AG04449 (cell line): ENCODE measurements at regions not wholly inside any gene's neighbourhood (a gene's known extent, or its start where the extent isn't known, plus 50 kb on each side); places are given as distances from the start of the nearest gene placed in this dataset.

Experiments used
- CTCF ChIA-PET: fragments of 350-600 bp; formaldehyde crosslinking; extraction: SDS; loops from one replicate; lab custom pipeline; 2021; ENCODE audit warnings: antibody characterized with exemption; lab: Yijun Ruan, JAX
- POLR2A ChIA-PET: fragments of 400-600, 350-600 bp; formaldehyde crosslinking; extraction: SDS; loops from one replicate; lab custom pipeline; 2020; ENCODE audit warnings: antibody characterized with exemption, inconsistent platforms; lab: Yijun Ruan, JAX
- DNase-seq: peaks from one replicate; pipeline ENCODE4 v3.0.0-alpha.2; 2010; ENCODE audit warnings: low read depth, low spot score
- H3K4me3 ChIP-seq: 2 replicates; pipeline ENCODE4 v1.5.1; 2011; ENCODE audit warnings: low read depth, mild to moderate bottlenecking, control low read depth, low read length
- TF ChIP-seq, protein P1 (sequence below): IDR thresholded peaks from one replicate; pipeline ENCODE4 v1.5.1; 2011; ENCODE audit warnings: mild to moderate bottlenecking, moderate library complexity, low read length, control low read depth, inconsistent platforms; ENCODE audit not compliant: insufficient read depth; ENCODE audit errors: missing control alignments

DNA sequence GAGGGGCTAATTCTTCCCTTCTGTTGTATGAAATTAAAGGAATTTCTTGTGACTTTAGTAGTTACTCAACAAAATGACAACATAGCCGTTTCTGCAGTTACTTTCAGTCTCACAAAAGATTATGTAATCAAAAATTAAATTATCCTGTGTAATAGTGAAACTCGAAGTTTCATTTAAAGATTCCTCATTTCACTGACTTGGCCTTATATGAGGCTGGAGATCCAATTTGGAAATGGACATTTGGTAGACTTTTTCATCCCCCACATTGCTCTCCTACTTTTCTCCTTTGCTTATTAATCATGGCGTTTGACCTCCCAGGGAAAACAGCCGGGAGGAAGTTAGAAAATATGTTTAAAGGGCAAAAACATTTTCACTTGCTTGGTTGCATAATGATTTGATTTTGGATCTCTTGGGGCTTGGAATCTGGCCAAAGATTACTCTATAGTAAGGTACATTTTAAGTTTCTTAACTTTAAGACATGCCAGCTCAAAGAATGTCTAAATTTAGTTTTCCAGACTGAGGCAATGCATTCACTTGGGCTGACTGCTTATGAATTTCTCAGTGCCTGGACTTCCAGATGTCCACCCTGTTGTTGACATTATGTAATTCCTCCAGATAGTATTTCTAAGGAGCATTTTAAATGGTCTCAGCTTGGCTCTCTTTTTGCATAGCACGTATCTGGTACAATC is 1364.9 kb upstream of the MIR17HG start:
- ChIA-PET POLR2A (no interaction called here), CTCF (no interaction called here)
- TF ChIP-seq, protein P1, sequence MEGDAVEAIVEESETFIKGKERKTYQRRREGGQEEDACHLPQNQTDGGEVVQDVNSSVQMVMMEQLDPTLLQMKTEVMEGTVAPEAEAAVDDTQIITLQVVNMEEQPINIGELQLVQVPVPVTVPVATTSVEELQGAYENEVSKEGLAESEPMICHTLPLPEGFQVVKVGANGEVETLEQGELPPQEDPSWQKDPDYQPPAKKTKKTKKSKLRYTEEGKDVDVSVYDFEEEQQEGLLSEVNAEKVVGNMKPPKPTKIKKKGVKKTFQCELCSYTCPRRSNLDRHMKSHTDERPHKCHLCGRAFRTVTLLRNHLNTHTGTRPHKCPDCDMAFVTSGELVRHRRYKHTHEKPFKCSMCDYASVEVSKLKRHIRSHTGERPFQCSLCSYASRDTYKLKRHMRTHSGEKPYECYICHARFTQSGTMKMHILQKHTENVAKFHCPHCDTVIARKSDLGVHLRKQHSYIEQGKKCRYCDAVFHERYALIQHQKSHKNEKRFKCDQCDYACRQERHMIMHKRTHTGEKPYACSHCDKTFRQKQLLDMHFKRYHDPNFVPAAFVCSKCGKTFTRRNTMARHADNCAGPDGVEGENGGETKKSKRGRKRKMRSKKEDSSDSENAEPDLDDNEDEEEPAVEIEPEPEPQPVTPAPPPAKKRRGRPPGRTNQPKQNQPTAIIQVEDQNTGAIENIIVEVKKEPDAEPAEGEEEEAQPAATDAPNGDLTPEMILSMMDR: no peak
- no peak overlapping the region for H3K4me3 ChIP-seq
- no peak for DNase-seq

- TF ChIP-seq, protein P1: no peak
- POLR2A ChIA-PET: no interaction called here
- CTCF ChIA-PET: interaction anchor here (0.6 kb wide), 1 partner anchor 87 kb away, joined by 3 read pairs; no protein-coding TSS in a partner anchor
These were observed 1359.3 kb upstream of the MIR17HG start for GRCh38 chr13:89988206-89988605.

GRCh38 chr13:90003566-90003965 is 1343.9 kb upstream of the MIR17HG start:
- TF ChIP-seq, protein P1: no peak
- no peak overlapping the region for H3K4me3 ChIP-seq
- no peak for DNase-seq
- ChIA-PET POLR2A (no interaction called here), CTCF (no interaction called here)

More at GRCh38 chr13:89988206-89988605, 1359.3 kb upstream of the MIR17HG start:
- no peak overlapping the region for H3K4me3 ChIP-seq
- no peak for DNase-seq

- H3K4me3 ChIP-seq: no peak overlapping the region
- TF ChIP-seq, protein P1: no peak
- ChIA-PET CTCF (no interaction called here), POLR2A (no interaction called here)
- DNase-seq: no peak
These were observed 1338.8 kb upstream of the MIR17HG start for GRCh38 chr13:90008707-90009149.

- TF ChIP-seq, protein P1: no peak
These were observed 1333.4 kb upstream of the MIR17HG start for GRCh38 chr13:90014038-90014437.

DNA sequence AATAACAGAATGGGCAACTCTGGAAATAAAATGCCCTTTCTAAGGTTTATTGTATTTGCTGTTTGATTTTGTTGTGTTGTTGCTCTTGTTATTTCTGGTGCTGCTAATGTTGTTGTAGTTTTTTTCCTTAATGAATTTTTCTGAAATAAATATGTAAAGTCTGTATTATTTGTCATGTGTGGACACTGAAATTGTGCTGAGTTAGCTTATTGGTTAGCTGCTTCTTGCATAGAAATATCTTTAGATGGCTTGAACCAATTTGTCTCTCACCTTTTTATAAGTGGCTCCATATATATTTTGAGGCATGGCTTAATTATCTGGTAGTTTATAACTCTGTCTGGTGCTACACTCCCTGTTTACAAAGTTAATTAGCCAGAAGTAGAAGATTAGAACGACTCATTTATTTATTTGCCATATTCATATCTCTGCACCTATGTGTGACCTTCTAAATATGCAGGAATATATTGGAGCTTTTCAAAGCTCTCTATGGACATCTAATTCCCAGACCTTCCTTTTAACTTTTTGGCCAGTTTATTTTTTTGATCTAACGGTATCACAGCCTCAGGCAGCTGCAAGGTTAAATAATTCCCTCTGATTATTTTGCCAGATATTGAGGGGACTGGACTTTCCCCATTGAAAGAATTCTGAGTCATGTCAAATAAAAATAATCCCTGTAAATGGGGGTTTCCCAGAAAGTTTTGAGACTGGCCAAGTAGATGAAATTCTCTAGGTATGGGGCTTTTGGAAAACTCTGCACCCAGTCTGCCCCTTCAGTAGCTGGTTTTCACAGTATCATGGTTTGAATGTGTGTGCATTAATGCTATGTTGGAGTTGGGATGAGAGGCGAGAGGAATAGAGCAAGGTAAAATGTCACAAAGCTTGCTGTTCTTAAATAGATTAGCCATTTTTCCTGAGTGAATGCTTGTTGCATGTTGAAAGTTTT is 1331.7 kb upstream of the MIR17HG start:
- POLR2A ChIA-PET: no interaction called here
- CTCF ChIA-PET: no interaction called here
- no peak for DNase-seq

More at GRCh38 chr13:90014038-90014437, 1333.4 kb upstream of the MIR17HG start:
- ChIA-PET CTCF (no interaction called here), POLR2A (no interaction called here)
- DNase-seq: no peak
- no peak overlapping the region for H3K4me3 ChIP-seq

More for the DNA sequence above, 1331.7 kb upstream of the MIR17HG start:
- H3K4me3 ChIP-seq: no peak overlapping the region
- TF ChIP-seq, protein P1: no peak
